Stomach (tissue), 4 donors: ENCODE measurements at regions not wholly inside any gene's neighbourhood (a gene's known extent, or its start where the extent isn't known, plus 50 kb on each side); places are given as distances from the start of the nearest gene placed in this dataset.

ENCODE experiments used
- EP300 ChIP-seq: sonication (generic); formaldehyde crosslinking; IDR thresholded peaks from one replicate; pipeline ENCODE4 v1.6.1; 2017; ENCODE audit warnings: antibody characterized with exemption
- POLR2AphosphoS5 ChIP-seq, 3 donors: sonication (generic); formaldehyde crosslinking; IDR thresholded peaks; one replicate each; pipeline ENCODE4 v1.6.1; 2016; ENCODE audit warnings: antibody characterized with exemption in 3 of 3
- TF ChIP-seq, protein P1 (sequence below), 7 experiments: fragments of 450-650 bp in 4 of 7; fragments of 200-600 bp in 3 of 7; sonication (generic) in 3 of 7; IDR thresholded peaks; one replicate each; pipeline ENCODE4 v1.5.1; 2016 to 2019; ENCODE audit warnings: antibody characterized with exemption in 7 of 7, control low read depth in 2 of 7, mild to moderate bottlenecking in 1 of 7

DNA sequence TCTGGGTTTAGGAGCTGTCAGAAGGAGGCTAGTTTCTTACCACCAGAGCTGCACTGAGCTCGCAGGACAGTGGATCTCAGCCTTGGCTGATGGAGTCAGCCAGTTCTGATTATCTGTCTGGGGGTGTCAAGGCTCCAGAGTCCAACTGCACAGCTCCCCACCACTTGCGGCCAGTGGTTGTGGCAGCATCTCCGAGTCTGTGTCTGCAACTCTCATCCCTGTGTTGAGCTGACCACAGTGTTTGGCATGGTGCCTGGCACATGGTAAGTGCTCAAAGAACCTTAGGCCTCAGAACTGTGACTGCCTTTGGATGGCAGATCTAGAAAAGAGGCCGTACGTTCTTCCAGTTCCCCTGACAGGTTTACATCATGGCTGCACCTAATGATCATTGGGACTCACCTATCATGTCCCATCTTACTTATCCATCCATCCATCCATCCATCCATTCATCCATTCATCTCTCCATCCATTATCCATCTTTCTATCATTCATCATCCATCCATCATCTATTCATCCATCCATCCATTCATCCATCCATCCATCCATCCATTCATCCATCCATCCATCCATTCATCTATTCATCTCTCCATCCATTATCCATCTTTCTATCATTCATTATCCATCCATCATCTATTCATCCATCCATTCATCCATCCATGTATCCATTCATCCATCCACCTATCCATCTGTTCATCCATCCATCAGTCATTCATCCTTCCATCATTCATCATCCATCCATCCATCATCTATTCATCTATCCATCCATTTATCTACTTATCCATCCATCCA lies 114.5 kb downstream of the CRYAA start:
- TF ChIP-seq, protein P1, sequence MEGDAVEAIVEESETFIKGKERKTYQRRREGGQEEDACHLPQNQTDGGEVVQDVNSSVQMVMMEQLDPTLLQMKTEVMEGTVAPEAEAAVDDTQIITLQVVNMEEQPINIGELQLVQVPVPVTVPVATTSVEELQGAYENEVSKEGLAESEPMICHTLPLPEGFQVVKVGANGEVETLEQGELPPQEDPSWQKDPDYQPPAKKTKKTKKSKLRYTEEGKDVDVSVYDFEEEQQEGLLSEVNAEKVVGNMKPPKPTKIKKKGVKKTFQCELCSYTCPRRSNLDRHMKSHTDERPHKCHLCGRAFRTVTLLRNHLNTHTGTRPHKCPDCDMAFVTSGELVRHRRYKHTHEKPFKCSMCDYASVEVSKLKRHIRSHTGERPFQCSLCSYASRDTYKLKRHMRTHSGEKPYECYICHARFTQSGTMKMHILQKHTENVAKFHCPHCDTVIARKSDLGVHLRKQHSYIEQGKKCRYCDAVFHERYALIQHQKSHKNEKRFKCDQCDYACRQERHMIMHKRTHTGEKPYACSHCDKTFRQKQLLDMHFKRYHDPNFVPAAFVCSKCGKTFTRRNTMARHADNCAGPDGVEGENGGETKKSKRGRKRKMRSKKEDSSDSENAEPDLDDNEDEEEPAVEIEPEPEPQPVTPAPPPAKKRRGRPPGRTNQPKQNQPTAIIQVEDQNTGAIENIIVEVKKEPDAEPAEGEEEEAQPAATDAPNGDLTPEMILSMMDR (IDR thresholded peaks at IDR 0.05): no peak
- no peak for TF ChIP-seq POLR2AphosphoS5 (IDR thresholded peaks at IDR 0.05)
- no peak for TF ChIP-seq EP300
